Liver (tissue), 8 donors: ENCODE measurements at regions not wholly inside any gene's neighbourhood (a gene's known extent, or its start where the extent isn't known, plus 50 kb on each side); places are given as distances from the start of the nearest gene placed in this dataset.

Source experiments
- DNase-seq: peaks from one replicate; pipeline ENCODE4 v3.0.0-alpha.2; 2017; ENCODE audit warnings: low spot score
- H3K27ac ChIP-seq, 2 donors: one replicate each; pipeline ENCODE4 v1.7.0; 2013; ENCODE audit warnings: inconsistent platforms in 2 of 2, low read length in 2 of 2, control low read depth in 1 of 2, low read depth in 1 of 2, mild to moderate bottlenecking in 1 of 2
- H3K27me3 ChIP-seq, 4 donors: one replicate each; pipeline versions ENCODE4 v1.6.1 to v1.7.0; 2013; ENCODE audit warnings: low read length in 3 of 4, inconsistent platforms in 1 of 4, mild to moderate bottlenecking in 1 of 4, moderate library complexity in 1 of 4; ENCODE audit not compliant: control insufficient read depth in 4 of 4, insufficient read depth in 4 of 4
- H3K36me3 ChIP-seq, 4 donors: one replicate each; pipeline versions ENCODE4 v1.6.1 to v1.7.0; 2013; ENCODE audit warnings: low read length in 3 of 4, mild to moderate bottlenecking in 3 of 4, low read depth in 1 of 4, moderate library complexity in 1 of 4; ENCODE audit not compliant: control insufficient read depth in 4 of 4, insufficient read depth in 3 of 4
- H3K4me1 ChIP-seq, 4 donors: one replicate each; pipeline versions ENCODE4 v1.6.1 to v1.7.0; 2013; ENCODE audit warnings: low read length in 3 of 4, mild to moderate bottlenecking in 3 of 4, moderate library complexity in 1 of 4; ENCODE audit not compliant: control insufficient read depth in 4 of 4, insufficient read depth in 4 of 4
- H3K4me3 ChIP-seq, 3 donors: one replicate each; pipeline versions ENCODE4 v1.6.1 to v1.7.0; 2013; ENCODE audit warnings: low read length in 3 of 3, control low read depth in 1 of 3, low read depth in 1 of 3, mild to moderate bottlenecking in 1 of 3
- H3K9ac ChIP-seq, 2 donors: one replicate each; pipeline ENCODE4 v1.7.0; 2013; ENCODE audit warnings: low read length in 2 of 2, mild to moderate bottlenecking in 2 of 2, moderate library complexity in 2 of 2, control low read depth in 1 of 2, low read depth in 1 of 2
- H3K9me3 ChIP-seq, 4 donors: one replicate each; pipeline versions ENCODE4 v1.6.1 to v1.7.0; 2013; ENCODE audit warnings: low read length in 3 of 4; ENCODE audit not compliant: control insufficient read depth in 4 of 4
- EGR1 ChIP-seq, 2 donors: IDR thresholded peaks; 2 replicates each; pipeline ENCODE4 v1.6.1; 2016 to 2018; ENCODE audit warnings: antibody characterized with exemption in 2 of 2, low read depth in 2 of 2
- FOXA1 ChIP-seq: IDR thresholded peaks from 2 replicates; pipeline ENCODE4 v1.6.1; 2016; ENCODE audit warnings: antibody characterized with exemption
- FOXA2 ChIP-seq: IDR thresholded peaks from 2 replicates; pipeline ENCODE4 v1.6.1; 2016; ENCODE audit warnings: antibody characterized with exemption
- GABPA ChIP-seq, 2 donors: IDR thresholded peaks in 1 of 2; conservative IDR thresholded peaks in 1 of 2; 2 replicates each; pipeline ENCODE4 v1.6.1; 2016; ENCODE audit warnings: antibody characterized with exemption in 2 of 2, mild to moderate bottlenecking in 1 of 2, moderate library complexity in 1 of 2
- HNF4A ChIP-seq, 2 donors: conservative IDR thresholded peaks; 2 replicates each; pipeline ENCODE4 v1.6.1; 2016; ENCODE audit warnings: antibody characterized with exemption in 2 of 2, mild to moderate bottlenecking in 2 of 2
- HNF4G ChIP-seq: IDR thresholded peaks from 2 replicates; pipeline ENCODE4 v1.6.1; 2016; ENCODE audit warnings: antibody characterized with exemption
- JUND ChIP-seq, 2 donors: IDR thresholded peaks; 2 replicates each; pipeline ENCODE4 v1.6.1; 2016; ENCODE audit warnings: antibody characterized with exemption in 2 of 2
- NR2F2 ChIP-seq: IDR thresholded peaks from 2 replicates; pipeline ENCODE4 v1.6.1; 2016; ENCODE audit warnings: antibody characterized with exemption
- RAD21 ChIP-seq, 2 donors: IDR thresholded peaks; 2 replicates each; pipeline ENCODE4 v1.6.1; 2016; ENCODE audit warnings: antibody characterized with exemption in 2 of 2, mild to moderate bottlenecking in 2 of 2
- RXRA ChIP-seq, 2 donors: IDR thresholded peaks; 2 replicates each; pipeline ENCODE4 v1.6.1; 2017 to 2018; ENCODE audit warnings: antibody characterized with exemption in 2 of 2, mild to moderate bottlenecking in 1 of 2
- SP1 ChIP-seq: IDR thresholded peaks from 2 replicates; pipeline ENCODE4 v1.6.1; 2018; ENCODE audit warnings: antibody characterized with exemption, mild to moderate bottlenecking
- TAF1 ChIP-seq: conservative IDR thresholded peaks from 2 replicates; pipeline ENCODE4 v1.6.1; 2016; ENCODE audit warnings: antibody characterized with exemption, mild to moderate bottlenecking
- YY1 ChIP-seq: IDR thresholded peaks from 2 replicates; pipeline ENCODE4 v1.6.1; 2016; ENCODE audit warnings: antibody characterized with exemption, mild to moderate bottlenecking
- WGBS: extraction: QIAGEN DNeasy Blood & Tissue Kit; methylation state at CpG from one replicate; pipeline ENCODE4 v1.1.7; 2013; 5-methylcytosine and 5-hydroxymethylcytosine counted together
- TF ChIP-seq, protein P1 (sequence below): IDR thresholded peaks from 2 replicates; pipeline ENCODE4 v1.6.1; 2016; ENCODE audit warnings: antibody characterized with exemption
- TF ChIP-seq, protein P2 (sequence below): fragments of 150-350 bp; IDR thresholded peaks from 2 replicates; pipeline ENCODE4 v1.5.1; 2017; ENCODE audit warnings: improper control_type of control experiment, low read depth, low read length; ENCODE audit not compliant: missing input control
- TF ChIP-seq, protein P3 (sequence below): IDR thresholded peaks from 2 replicates; pipeline ENCODE4 v1.6.1; 2016; ENCODE audit warnings: antibody characterized with exemption
- TF ChIP-seq, protein P4 (sequence below): IDR thresholded peaks from 2 replicates; pipeline ENCODE4 v1.6.1; 2016; ENCODE audit warnings: antibody characterized with exemption
- TF ChIP-seq, protein P5 (sequence below): IDR thresholded peaks from 2 replicates; pipeline ENCODE4 v1.6.1; 2016; ENCODE audit warnings: antibody characterized with exemption, mild to moderate bottlenecking
- donor health status: healthy.
- donor health status: healthy.
- donor health status: healthy.
- donor health status: healthy.
- donor health status: healthy.

DNA sequence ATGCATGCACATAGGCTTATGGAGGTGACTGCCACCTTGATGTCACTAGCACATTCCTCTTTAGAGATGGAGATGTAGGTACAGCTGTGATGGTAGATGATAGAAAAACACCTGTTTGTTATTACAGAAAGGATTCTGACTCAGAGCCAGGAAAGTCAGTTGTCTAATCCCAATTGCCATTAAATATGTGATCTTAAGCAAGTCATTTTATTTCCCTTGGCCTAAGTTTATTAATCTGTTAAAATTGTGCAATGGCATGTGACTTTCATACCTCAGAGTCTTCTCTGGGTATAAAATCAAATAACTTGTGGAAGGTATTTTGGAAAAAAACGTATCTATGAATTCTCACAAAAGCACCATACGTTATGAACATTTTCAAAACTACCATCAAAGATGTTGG, 123.9 kb upstream of the BET1 start:
- Histone ChIP-seq H3K27me3 (peaks cover 0 to 3% (median 1%) of the 10 kb centered on the region in 4 donors), H3K4me3 (no peak overlapping the region), H3K4me1 (no peaks in the 10 kb centered on the region), H3K27ac (no peak overlapping the region), H3K9me3 (no peaks in the 10 kb centered on the region), H3K36me3 (no peaks in the 10 kb centered on the region), H3K9ac (no peak overlapping the region)
- WGBS = 58% methylated on average over 2 of the region's 2 CpGs
- no peak for DNase-seq
- TF ChIP-seq NR2F2 (no peak), FOXA1 (no peak), HNF4A (conservative IDR thresholded peaks at IDR 0.05) (no peak), YY1 (no peak), JUND (IDR thresholded peaks at IDR 0.05) (no peak), RAD21 (IDR thresholded peaks at IDR 0.05) (no peak), EGR1 (IDR thresholded peaks at IDR 0.05; ENCODE audit: low read depth in 2 of 2) (no peak)
- TF ChIP-seq, protein P1, sequence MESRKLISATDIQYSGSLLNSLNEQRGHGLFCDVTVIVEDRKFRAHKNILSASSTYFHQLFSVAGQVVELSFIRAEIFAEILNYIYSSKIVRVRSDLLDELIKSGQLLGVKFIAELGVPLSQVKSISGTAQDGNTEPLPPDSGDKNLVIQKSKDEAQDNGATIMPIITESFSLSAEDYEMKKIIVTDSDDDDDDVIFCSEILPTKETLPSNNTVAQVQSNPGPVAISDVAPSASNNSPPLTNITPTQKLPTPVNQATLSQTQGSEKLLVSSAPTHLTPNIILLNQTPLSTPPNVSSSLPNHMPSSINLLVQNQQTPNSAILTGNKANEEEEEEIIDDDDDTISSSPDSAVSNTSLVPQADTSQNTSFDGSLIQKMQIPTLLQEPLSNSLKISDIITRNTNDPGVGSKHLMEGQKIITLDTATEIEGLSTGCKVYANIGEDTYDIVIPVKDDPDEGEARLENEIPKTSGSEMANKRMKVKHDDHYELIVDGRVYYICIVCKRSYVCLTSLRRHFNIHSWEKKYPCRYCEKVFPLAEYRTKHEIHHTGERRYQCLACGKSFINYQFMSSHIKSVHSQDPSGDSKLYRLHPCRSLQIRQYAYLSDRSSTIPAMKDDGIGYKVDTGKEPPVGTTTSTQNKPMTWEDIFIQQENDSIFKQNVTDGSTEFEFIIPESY = no peak
- TF ChIP-seq, protein P2, sequence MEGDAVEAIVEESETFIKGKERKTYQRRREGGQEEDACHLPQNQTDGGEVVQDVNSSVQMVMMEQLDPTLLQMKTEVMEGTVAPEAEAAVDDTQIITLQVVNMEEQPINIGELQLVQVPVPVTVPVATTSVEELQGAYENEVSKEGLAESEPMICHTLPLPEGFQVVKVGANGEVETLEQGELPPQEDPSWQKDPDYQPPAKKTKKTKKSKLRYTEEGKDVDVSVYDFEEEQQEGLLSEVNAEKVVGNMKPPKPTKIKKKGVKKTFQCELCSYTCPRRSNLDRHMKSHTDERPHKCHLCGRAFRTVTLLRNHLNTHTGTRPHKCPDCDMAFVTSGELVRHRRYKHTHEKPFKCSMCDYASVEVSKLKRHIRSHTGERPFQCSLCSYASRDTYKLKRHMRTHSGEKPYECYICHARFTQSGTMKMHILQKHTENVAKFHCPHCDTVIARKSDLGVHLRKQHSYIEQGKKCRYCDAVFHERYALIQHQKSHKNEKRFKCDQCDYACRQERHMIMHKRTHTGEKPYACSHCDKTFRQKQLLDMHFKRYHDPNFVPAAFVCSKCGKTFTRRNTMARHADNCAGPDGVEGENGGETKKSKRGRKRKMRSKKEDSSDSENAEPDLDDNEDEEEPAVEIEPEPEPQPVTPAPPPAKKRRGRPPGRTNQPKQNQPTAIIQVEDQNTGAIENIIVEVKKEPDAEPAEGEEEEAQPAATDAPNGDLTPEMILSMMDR = no peak

DNA sequence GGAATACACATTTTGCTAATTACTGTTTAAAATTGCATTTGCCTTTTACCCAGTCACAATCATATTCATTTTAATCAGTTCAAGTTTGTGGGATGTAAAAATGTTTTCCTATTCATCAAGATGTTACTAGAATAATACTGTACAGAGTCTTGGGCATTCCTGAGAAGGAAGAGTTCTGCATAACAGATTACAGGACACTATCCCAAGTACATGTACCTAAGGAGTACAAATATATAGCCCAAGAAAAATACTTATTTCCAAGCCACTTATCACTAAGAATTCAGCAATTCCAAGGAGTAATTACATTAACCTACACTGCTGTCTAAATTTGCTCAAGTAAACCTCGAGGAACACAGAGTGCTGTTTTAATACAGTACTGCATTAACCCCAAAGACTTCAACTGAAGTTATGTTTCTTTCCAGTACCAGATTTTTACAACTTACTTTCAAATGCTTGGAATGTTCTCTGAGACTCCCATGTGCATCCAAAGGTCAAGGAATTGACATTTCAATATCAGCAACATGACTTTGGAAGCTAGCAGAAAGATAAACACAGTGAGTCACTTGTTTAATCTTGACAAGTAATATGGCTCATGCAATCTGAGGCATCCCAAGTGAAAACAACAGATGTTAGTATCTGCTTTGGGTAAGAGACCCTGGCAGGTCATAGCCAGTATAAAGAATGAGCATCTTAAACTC, 125.4 kb upstream of the BET1 start:
- no peaks in the 10 kb centered on the region for H3K9me3 ChIP-seq
- no peak for TF ChIP-seq GABPA (IDR thresholded peaks at IDR 0.05 in 1 of 2, conservative IDR thresholded peaks at IDR 0.05 in 1 of 2)
- TF ChIP-seq NR2F2 = peak; percentile 23
- H3K4me1 ChIP-seq = no peaks in the 10 kb centered on the region
- WGBS = 46% methylated on average over 1 of the region's 1 CpG
- no peak overlapping the region for H3K9ac ChIP-seq
- H3K27me3 ChIP-seq = peaks cover 0 to 3% (median 0%) of the 10 kb centered on the region in 4 donors
- no peak for DNase-seq
- H3K36me3 ChIP-seq = no peaks in the 10 kb centered on the region
- H3K27ac ChIP-seq = no peak overlapping the region
- H3K4me3 ChIP-seq = no peak overlapping the region

DNA sequence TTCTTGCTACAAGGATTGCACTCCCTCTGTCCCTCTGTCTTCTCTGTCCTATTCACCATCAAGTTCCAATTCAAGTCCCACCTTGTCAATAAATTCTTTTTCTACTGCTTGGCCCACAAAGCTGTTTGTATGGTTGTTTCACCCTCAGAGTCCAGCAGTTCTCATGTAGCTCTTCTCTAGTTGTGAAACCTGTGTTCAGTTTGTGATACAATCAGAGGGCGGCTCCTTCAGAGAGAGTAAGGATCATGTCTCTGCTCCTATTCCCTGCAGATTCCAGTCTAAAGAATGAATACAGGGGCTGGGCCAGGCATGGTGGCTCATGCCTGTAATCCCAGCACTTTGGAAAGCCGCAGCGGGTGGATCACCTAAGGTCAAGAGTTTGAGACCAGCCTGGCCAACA, 126.6 kb upstream of the BET1 start:
- WGBS = 94% methylated on average over 3 of the region's 3 CpGs
- peaks cover 0 to 3% (median 0%) of the 10 kb centered on the region in 4 donors for H3K27me3 ChIP-seq
- H3K4me1 ChIP-seq = no peaks in the 10 kb centered on the region
- no peaks in the 10 kb centered on the region for H3K9me3 ChIP-seq
- no peak overlapping the region for H3K27ac ChIP-seq
- no peak overlapping the region for H3K9ac ChIP-seq
- H3K4me3 ChIP-seq = no peak overlapping the region
- DNase-seq = no peak
- H3K36me3 ChIP-seq = no peaks in the 10 kb centered on the region
- TF ChIP-seq, protein P3, sequence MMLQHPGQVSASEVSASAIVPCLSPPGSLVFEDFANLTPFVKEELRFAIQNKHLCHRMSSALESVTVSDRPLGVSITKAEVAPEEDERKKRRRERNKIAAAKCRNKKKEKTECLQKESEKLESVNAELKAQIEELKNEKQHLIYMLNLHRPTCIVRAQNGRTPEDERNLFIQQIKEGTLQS = no peak
- TF ChIP-seq TAF1 (no peak), RAD21 (IDR thresholded peaks at IDR 0.05) (no peak), YY1 (no peak), EGR1 (IDR thresholded peaks at IDR 0.05; ENCODE audit: low read depth in 2 of 2) (no peak), RXRA (IDR thresholded peaks at IDR 0.05) (no peak), SP1 (no peak), HNF4A (conservative IDR thresholded peaks at IDR 0.05) (no peak), HNF4G (no peak), FOXA1 (no peak), FOXA2 (no peak)
- TF ChIP-seq, protein P4, sequence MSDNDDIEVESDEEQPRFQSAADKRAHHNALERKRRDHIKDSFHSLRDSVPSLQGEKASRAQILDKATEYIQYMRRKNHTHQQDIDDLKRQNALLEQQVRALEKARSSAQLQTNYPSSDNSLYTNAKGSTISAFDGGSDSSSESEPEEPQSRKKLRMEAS = no peak
- TF ChIP-seq, protein P1 = no peak
- TF ChIP-seq, protein P5, sequence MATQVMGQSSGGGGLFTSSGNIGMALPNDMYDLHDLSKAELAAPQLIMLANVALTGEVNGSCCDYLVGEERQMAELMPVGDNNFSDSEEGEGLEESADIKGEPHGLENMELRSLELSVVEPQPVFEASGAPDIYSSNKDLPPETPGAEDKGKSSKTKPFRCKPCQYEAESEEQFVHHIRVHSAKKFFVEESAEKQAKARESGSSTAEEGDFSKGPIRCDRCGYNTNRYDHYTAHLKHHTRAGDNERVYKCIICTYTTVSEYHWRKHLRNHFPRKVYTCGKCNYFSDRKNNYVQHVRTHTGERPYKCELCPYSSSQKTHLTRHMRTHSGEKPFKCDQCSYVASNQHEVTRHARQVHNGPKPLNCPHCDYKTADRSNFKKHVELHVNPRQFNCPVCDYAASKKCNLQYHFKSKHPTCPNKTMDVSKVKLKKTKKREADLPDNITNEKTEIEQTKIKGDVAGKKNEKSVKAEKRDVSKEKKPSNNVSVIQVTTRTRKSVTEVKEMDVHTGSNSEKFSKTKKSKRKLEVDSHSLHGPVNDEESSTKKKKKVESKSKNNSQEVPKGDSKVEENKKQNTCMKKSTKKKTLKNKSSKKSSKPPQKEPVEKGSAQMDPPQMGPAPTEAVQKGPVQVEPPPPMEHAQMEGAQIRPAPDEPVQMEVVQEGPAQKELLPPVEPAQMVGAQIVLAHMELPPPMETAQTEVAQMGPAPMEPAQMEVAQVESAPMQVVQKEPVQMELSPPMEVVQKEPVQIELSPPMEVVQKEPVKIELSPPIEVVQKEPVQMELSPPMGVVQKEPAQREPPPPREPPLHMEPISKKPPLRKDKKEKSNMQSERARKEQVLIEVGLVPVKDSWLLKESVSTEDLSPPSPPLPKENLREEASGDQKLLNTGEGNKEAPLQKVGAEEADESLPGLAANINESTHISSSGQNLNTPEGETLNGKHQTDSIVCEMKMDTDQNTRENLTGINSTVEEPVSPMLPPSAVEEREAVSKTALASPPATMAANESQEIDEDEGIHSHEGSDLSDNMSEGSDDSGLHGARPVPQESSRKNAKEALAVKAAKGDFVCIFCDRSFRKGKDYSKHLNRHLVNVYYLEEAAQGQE = no peak
